Right ventricle myocardium superior (tissue), 1 donor: ENCODE measurements at regions not wholly inside any gene's neighbourhood (a gene's known extent, or its start where the extent isn't known, plus 50 kb on each side); places are given as distances from the start of the nearest gene placed in this dataset.
"Not testable (repeated sequence)": the region's sequence is repeated elsewhere in the genome, so short reads cannot be mapped to it uniquely, and the experiment has no call there.

Experiments used
- ATAC-seq: fragments of 200-7000 bp; cut with Tn5 transposase; one replicate; pipeline ENCODE4 v1.9.1; 2020; ENCODE audit warnings: mild to moderate bottlenecking; ENCODE audit not compliant: poor library complexity
- DNase-seq: peaks from one replicate; pipeline ENCODE4 v3.0.0-alpha.2; 2020
- intact Hi-C: fragments of 100-400 bp; cut with DNase I; formaldehyde crosslinking; loops from one replicate; pipeline ENCODE4 v1.11.2; 2022
- donor health status: DM: no; HTN: yes; CAD: no; lungs with severe emphysema.

DNA sequence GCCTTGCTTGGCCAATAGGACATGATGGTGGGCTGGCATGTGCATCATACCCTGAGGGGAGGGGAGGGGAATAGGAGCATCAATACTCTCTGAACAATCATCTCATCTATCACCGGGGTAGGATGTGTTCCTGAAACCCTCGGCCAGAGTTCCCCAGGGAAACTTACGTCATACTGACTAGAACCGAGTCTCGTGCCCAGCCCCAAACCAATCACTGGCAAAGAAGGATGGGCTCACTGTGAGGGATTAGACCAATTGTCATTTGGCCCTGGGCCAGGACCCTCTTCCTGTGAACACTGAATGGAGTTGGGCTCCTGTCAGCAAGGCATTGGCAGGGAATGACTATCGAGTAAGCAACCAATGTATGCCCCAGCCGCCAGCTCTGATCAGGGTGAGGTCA, 261.5 kb downstream of the MYCN start:
- DNase-seq (no peak), ATAC-seq (no peak)
- intact Hi-C loops: no loop called here

DNA sequence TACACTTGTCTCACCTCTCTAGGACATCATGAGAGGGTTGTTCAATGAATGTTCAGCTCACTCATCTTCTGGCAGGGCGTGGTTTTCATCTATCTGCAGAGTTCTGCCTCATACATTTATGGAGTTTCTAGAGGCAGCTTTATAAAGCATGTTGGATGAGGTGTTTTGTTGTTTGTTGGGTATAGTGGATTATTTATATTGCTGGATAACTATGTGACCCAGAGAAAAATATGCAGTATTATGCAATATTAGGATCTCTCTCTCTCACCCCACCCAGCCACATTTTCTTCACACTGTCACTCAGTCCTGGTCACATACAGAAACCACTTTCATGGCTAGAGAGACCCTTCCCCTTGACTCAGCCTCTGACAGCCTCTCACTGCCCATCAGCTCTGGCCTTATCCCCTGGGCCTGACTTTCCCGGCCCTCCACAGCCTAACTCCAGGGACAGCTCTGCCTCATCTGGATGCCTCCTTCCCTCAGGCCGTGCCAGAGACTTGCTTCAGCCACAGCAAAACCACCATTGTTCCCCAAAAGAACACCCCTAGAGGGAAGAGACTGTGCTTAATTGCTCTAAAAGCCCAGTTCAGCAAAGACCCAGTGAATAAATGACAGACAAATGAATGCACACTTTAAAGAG, 260.3 kb downstream of the MYCN start:
- ATAC-seq (no peak), DNase-seq (no peak)
- intact Hi-C loops: no loop called here

DNA sequence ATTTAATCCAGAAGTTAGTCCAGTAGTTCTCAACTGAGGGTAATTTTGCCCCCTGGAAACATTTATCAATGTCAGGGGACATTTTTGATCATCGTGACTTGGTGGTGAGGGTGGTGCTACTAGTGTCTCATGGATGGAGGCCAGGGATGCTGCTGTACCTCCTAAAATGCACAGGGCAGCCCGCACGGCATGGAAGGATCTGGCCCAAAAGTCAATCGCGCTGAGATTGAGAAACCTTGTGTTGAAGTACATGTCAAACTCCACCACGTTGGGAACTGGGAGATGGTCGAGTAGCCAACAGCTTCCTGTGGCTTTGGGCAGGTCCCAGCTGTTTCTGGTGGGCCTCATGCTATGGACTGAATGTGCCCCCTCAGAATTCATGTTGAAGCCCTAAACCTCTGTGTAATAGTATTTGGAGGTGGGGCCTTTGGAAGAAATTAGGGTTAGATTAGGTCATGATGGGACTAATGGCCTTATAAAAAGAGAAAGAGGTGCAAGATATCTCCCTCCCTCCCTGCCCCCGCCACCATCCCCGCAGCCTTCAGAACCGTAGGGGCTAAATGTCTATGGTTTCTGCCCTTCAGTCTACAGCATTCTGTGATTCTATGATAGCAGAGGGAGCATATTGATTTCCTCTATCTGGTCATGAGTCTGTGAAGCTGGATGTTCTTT, 259.7 kb downstream of the MYCN start:
- no peak for DNase-seq
- intact Hi-C loops: no loop called here

GRCh38 chr2:16199241-16199640, 258.9 kb downstream of the MYCN start:
- DNase-seq, intact Hi-C loops, ATAC-seq: not testable (repeated sequence)

More for the DNA sequence above, 259.7 kb downstream of the MYCN start:
- ATAC-seq: no peak

DNA sequence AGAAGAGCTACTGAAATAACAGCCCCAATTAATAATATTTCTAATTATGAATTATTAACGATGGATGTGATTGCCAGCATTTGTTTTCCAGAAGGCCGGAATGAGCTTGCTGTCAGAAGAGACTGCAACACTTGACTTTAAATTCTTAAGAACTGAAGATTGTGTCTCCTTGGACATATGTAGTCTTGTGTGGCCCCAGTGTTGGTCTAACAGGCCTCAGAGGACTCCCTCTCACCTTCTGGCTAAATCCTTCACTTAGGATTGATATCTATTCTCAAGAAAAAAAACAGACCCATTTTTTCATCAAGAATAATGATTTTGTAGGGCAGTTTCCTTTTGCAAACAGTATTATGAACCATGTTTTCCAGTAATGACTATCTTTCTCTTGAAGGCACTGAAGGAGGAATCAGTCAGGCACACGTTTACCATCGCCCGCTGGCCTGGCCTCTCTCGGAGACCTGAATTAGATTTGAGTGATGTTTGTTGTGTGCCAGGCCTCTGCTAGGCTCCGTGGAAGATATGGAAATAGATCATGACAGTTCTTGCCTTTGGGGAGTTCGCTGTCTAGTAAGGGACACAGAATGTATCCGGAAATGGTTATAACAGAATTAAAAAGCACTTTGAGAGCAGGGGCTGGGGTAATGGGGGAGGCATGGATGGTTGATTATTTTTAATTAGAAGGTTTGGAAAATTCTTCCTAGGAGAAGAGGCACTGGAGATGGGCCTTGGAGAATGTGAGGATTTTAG, 258.0 kb downstream of the MYCN start:
- ATAC-seq (no peak), DNase-seq (no peak)
- intact Hi-C loops: no loop called here

DNA sequence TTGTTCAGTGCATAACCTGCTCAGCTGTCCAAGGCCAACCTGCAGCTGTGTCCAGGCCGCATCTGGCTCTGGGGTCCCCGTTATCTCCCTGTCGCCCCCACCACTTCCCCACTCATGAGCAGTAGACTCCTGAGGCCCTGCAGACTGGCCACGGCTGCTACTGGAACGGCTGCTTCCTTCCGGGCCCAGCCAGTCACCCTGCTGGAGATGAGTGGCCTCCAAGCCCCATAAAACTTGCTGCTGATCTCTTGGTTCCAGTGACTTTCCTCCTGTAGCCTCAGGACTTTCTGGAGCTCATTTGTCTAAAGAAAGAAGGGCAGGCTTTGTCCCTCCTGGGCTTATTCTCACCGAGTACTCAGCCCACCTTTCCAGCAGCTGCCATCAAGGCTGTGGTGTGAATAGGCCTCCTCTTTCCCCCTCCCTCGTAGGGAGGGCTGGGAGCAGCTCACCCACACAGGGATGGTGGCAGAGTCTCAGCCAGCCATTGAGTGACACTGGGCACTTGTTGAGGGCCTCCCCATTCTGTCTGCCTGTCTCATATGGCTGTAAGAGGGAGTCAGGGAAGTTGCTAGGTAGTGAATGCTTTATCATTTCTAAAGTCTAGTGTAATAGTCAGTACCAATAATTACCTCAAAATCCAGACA, 257.3 kb downstream of the MYCN start:
- ATAC-seq (no peak), DNase-seq (no peak)
- intact Hi-C loops: no loop called here

DNA sequence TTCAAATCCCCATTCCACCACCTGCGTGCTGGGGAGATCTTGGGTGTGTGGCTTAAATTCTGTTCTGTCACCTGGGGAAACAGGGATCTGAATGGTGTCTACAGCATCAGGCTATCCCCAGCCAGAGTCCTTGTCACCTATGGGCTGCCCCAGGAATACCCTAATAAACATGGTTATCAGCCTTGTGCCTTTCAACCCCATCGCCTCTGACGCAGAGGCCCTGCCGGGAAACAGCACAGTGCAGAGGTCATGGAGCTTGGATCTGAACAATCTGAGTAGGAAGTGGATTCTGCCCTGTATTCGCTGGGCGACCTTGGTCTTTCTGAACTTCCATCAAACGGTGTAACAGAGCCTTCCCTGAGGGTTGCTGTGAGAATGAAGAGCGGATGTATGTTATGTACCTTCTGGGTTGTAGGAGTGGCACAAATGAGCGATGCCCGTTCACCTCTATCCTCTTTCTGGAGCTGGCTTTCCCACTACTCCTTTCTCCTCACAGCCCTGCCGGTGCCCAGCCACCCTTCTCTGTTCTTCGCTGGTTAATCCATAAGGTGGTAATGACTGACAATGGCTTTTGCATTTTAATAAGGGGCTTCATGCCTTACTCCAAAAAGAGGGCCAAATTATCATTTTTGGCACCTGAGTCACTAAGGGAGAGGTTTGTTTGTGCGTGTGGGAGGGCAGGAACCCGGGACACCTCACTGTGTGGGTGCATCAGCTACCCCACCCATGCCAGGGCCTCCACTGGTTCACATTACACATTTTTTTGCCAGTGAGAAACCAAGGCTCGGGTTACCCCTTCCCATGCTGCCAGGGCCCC, 256.5 kb downstream of the MYCN start:
- DNase-seq (no peak), ATAC-seq (no peak)
- intact Hi-C loops: no loop called here

- no peak for ATAC-seq
- intact Hi-C loops: no loop called here
Measured at GRCh38 chr2:16195681-16196070, 255.3 kb downstream of the MYCN start.

GRCh38 chr2:16194931-16195680, 254.8 kb downstream of the MYCN start:
- DNase-seq (no peak), ATAC-seq (no peak)

More at GRCh38 chr2:16195681-16196070, 255.3 kb downstream of the MYCN start:
- DNase-seq: no peak

GRCh38 chr2:16194530-16194929, 254.2 kb downstream of the MYCN start:
- ATAC-seq: no peak
- intact Hi-C loops: no loop called here
- DNase-seq: no peak

More at GRCh38 chr2:16194931-16195680, 254.8 kb downstream of the MYCN start:
- intact Hi-C loops: no loop called here

- ATAC-seq: no peak
- no peak for DNase-seq
- intact Hi-C loops: no loop called here
Measured at GRCh38 chr2:16194096-16194390, 253.7 kb downstream of the MYCN start.

GRCh38 chr2:16192416-16193216, 252.3 kb downstream of the MYCN start:
- no peak for DNase-seq
- ATAC-seq: no peak
- intact Hi-C loops: no loop called here

GRCh38 chr2:16191431-16192200, 251.3 kb downstream of the MYCN start:
- intact Hi-C loops: no loop called here
- DNase-seq (no peak), ATAC-seq (no peak)

DNA sequence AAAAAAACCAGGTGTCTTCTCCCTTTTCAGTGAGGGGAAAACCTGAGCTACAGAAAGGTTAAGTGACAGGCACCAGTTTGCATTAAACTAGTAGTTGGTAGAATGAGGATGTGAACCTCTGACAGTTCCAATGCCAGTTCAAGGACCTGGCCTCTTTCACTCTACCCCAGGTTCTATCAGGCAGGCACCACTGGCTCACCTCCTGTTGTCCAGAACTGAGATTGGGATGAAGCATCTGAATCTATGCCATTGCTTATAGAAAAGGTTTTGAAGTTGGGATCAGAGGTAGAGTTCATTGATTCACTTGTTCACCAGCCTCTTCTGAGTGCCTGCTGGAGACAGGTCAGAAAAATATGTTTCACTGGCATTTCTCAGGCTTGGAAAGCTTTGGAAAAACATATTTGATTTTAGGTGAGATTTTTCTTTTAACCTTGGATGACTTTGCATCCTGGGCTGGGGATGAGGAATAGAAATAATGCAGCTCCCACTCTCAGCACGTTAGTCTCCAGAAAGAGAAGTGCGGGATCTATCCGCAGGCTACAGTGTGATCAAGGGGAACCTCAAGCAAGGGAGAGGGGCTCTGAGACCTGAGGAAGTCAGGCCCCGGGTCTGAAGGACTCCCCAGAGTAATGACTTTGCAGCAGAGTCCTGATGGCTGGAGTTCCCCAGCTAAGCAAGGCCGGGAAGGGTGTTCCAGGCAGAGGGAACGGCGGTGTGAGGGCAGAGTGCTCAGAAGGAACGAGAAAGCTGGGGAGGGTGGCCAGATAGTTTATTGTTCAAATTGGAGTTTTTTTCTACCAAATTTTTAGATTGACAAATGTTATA, 250.3 kb downstream of the MYCN start:
- DNase-seq (no peak), ATAC-seq (no peak)
- intact Hi-C loops: no loop called here

DNA sequence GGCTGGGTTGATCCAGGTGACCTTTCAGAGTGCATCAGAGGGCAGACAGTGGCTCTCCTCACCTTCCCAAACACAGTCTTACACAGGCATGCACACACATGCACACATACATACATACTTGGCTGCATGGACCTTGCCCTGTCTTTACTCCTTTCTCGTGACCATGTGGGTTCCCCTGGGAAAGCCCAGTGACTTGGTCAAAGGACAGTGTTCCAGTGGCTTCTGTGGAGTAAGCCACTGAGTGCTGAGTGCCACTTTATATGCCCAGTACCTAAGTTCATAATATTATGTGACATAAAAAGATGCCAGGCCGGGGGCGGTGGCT, 249.4 kb downstream of the MYCN start:
- intact Hi-C loops: no loop called here
- ATAC-seq (no peak), DNase-seq (no peak)
